ENCODE measurements at regions not wholly inside any gene's neighbourhood (a gene's known extent, or its start where the extent isn't known, plus 50 kb on each side); places are given as distances from the start of the nearest gene placed in this dataset.

DNA sequence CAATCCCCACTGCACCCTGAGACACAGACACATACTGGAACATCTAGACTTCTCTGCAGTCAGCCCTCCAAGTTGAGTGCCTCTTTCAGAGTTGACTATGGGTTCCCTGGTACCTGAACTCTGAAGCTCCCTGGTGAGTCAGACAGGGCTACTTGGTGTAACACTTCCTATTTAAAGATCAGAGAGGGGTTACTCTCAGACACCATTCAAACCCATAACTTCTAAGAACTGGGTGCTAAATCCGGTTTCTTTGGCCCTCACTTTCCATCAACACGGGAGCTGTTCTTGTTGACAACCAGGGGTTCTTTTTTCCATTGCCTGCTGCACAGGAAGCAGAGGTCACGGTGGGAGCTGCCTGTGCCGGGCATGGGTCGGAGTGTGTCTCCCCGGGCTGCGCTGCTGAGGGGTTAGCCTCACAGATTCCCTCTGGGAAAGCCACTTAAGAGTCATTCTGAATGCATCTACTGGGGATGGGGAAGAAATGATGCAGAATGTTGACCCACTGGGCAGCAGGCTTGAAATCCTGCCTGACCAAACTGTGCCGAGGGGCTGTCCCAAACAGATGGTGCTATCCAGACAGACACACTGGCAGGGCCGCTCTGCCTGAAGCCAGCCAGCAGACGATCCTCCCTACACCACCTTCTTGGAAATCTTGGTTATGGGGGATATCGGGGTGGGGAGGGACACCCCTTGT lies 74.1 kb downstream of the PITPNM2 start:
- no peak overlapping the region for H3K4me3 ChIP-seq (replicated peaks; ENCODE audit: low read depth, low read length)
- H3K36me3 ChIP-seq (ENCODE audit: control insufficient read depth, insufficient read depth, low read length) = no peaks in the 10 kb centered on the region
- no peak for DNase-seq (ENCODE audit: extremely low read depth, insufficient read length)
- TF ChIP-seq, protein P1, sequence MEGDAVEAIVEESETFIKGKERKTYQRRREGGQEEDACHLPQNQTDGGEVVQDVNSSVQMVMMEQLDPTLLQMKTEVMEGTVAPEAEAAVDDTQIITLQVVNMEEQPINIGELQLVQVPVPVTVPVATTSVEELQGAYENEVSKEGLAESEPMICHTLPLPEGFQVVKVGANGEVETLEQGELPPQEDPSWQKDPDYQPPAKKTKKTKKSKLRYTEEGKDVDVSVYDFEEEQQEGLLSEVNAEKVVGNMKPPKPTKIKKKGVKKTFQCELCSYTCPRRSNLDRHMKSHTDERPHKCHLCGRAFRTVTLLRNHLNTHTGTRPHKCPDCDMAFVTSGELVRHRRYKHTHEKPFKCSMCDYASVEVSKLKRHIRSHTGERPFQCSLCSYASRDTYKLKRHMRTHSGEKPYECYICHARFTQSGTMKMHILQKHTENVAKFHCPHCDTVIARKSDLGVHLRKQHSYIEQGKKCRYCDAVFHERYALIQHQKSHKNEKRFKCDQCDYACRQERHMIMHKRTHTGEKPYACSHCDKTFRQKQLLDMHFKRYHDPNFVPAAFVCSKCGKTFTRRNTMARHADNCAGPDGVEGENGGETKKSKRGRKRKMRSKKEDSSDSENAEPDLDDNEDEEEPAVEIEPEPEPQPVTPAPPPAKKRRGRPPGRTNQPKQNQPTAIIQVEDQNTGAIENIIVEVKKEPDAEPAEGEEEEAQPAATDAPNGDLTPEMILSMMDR (IDR thresholded peaks at IDR 0.05; ENCODE audit: insufficient read depth, low read length, poor library complexity, severe bottlenecking) = no peak
- H3K27me3 ChIP-seq (replicated peaks; ENCODE audit: control insufficient read depth, insufficient read depth, low read length) = no peaks in the 10 kb centered on the region

DNA sequence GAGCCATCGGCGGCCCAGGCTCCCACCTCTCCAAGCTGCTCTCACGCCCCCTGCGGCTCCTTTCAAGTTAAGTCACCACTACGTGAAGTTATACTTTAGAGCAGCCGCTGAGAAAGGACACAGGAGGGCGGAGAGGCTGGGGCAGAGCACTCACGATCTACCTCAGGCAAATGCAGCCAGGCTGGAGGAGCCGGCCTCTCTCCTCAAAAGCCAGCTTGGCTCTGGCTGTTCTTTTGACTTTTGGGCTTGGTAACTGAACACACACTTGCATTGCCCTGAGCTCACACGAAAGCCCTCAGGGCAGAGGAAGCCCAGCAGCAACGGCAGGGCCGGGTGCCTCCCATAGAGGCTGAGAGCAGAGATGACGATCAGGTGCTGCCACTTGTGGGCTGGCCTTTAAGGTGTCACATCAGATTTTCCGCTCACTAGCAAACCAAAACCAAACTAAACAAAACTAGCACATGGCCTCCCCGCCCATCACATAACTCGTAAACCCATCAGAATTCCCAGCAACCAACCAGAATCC lies 75.2 kb downstream of the PITPNM2 start:
- no peaks in the 10 kb centered on the region for H3K36me3 ChIP-seq (ENCODE audit: control insufficient read depth, insufficient read depth, low read length)
- TF ChIP-seq, protein P1 (IDR thresholded peaks at IDR 0.05; ENCODE audit: insufficient read depth, low read length, poor library complexity, severe bottlenecking) = no peak
- peak; percentile 25 for DNase-seq (ENCODE audit: extremely low read depth, insufficient read length)
- no peak overlapping the region for H3K4me3 ChIP-seq (replicated peaks; ENCODE audit: low read depth, low read length)
- H3K27me3 ChIP-seq (replicated peaks; ENCODE audit: control insufficient read depth, insufficient read depth, low read length) = no peaks in the 10 kb centered on the region; the same call in 1 of the 2 replicates

DNA sequence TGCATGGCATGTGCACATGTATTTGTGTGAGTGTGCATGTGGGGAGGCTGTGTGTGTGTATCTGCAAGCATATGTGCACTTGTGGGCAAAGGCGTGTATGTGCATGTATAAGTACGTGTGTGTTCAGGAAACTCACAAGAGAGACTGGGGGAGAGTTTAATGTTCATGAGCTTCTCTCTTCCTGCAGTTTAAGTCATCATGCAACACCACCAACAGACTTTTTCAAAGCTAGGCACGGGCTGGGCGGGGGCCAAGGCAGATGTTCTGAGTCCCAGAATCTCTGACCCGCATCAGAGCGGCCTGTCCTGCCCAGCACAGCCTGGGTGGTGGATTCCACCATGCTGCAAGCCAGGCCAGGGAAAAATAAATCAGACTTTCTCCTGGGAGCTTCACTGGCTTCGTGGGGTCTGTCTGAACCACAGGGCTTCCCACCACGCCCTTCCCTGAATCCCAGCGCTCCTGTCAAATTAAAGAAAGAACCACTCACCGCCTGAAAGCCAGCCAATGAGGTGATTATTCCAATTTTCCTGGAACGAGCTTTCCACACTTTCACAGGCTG lies 75.7 kb downstream of the PITPNM2 start:
- no peaks in the 10 kb centered on the region for H3K36me3 ChIP-seq (ENCODE audit: control insufficient read depth, insufficient read depth, low read length)
- DNase-seq (ENCODE audit: extremely low read depth, insufficient read length) = no peak
- H3K27me3 ChIP-seq (replicated peaks; ENCODE audit: control insufficient read depth, insufficient read depth, low read length) = no peaks in the 10 kb centered on the region; the same call in 1 of the 2 replicates
- H3K4me3 ChIP-seq (replicated peaks; ENCODE audit: low read depth, low read length) = no peak overlapping the region
- TF ChIP-seq, protein P1 (IDR thresholded peaks at IDR 0.05; ENCODE audit: insufficient read depth, low read length, poor library complexity, severe bottlenecking) = no peak

DNA sequence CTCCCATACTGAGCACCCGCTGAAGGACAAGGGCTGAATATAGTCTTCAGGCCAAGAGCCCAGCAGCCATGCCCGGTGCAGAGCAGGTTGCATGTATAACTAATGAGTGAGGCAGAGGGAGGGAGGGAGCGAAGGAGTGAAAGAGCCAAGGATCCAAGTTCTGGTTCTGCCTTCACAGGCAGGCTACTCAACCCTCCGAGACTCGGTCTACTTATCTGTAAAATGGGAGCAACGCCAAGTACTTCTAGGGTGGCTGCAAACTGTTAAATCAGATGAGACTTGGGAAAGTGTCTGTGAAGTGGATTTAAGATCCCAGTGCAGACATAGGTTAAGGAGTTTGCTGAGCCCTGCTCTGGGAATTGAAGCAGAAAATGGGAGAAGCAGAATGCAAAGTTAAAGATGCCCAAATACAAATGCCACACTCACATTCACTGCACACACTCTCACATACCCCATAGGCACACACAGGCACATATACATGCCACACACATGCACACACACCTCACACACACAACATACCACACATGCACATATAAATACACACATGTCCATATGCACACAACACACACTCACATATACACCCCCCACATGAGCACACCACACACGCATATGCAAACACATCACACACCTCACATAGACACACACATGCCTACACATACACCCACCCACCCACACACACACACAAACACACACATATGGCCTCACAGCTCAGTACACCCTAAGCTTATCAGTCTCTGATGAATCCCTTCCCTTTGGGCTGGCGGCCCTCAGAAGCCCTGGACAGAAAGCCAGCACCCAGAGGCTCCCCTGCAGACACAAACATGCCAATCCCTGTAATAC lies 76.7 kb downstream of the PITPNM2 start:
- TF ChIP-seq, protein P1 (IDR thresholded peaks at IDR 0.05; ENCODE audit: insufficient read depth, low read length, poor library complexity, severe bottlenecking) = no peak
- no peak for DNase-seq (ENCODE audit: extremely low read depth, insufficient read length)
- Histone ChIP-seq H3K27me3 (replicated peaks; ENCODE audit: control insufficient read depth, insufficient read depth, low read length) (no peaks in the 10 kb centered on the region; the same call in 1 of the 2 replicates), H3K4me3 (replicated peaks; ENCODE audit: low read depth, low read length) (no peak overlapping the region), H3K36me3 (ENCODE audit: control insufficient read depth, insufficient read depth, low read length) (no peaks in the 10 kb centered on the region)

DNA sequence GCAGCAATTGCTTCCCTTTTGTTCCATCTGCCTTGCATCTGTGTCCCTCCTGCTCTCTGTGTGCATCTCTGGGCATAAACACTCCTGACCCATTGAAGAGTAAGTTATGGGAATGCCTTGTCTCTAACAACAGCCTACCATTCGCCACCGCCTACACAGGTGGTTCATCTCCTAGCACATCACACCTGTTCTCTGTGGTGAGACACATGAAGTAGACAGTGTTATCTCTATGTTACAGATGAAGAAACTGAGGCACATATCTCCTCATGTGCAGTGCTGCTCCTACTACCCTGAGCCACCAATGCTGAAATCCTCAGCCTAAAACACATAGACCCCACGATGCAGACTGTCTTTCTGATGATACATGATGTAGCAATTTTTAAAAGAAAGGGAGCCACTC lies 77.6 kb downstream of the PITPNM2 start:
- TF ChIP-seq, protein P1 (IDR thresholded peaks at IDR 0.05; ENCODE audit: insufficient read depth, low read length, poor library complexity, severe bottlenecking) = no peak
- no peaks in the 10 kb centered on the region; the same call in 1 of the 2 replicates for H3K27me3 ChIP-seq (replicated peaks; ENCODE audit: control insufficient read depth, insufficient read depth, low read length)
- H3K4me3 ChIP-seq (replicated peaks; ENCODE audit: low read depth, low read length) = no peak overlapping the region

More for the DNA sequence above, 77.6 kb downstream of the PITPNM2 start:
- DNase-seq (ENCODE audit: extremely low read depth, insufficient read length) = no peak
- H3K36me3 ChIP-seq (ENCODE audit: control insufficient read depth, insufficient read depth, low read length) = no peaks in the 10 kb centered on the region
